H4 (cell line): ENCODE measurements at regions not wholly inside any gene's neighbourhood (a gene's known extent, or its start where the extent isn't known, plus 50 kb on each side); places are given as distances from the start of the nearest gene placed in this dataset.

Experiments
- DNase-seq: peaks from one replicate; pipeline ENCODE4 v3.0.0-alpha.2; 2015; ENCODE audit warnings: low spot score

DNA sequence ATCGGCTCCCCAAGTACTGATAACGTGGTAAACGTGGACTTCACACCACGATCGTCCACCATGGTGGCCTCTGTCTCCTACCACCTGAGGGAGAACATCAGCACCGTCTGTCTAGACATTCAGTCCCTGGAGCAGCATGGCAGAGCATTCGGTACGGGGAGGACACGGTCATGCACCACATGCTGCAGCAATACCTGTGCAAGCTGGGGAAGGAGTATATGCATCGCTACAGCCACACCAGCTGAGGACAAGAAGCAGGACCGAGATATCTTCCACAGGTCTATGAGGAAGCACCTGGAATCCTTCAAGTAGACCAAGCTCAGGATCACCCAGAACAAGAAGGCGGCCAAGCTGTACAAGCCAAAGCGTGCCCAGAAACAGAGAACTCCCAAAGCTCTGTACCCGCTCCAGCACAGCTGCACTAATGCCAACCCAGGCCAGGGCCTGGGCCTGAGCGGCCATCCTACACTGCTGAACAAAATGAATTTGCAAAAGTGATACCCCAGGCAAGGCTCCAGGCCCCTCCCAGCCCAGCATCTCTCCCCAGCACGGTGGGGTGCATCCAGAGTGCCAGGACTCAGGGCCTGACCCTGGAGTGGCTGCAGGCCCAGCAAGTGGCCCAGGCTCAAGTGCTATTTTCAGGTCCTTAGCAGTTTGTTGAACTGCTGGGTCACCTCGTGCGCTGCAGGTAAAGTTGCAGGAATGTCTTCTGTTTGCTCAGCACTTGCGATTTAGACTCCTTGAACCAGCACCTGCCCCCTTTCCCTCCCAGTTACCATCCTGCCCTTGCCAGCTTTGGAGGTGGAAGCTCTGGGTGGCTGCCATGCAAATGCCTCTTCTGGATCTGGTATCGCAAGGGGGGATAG, 119.3 kb upstream of the SERPIND1 start:
- DNase-seq, result no peak

DNA sequence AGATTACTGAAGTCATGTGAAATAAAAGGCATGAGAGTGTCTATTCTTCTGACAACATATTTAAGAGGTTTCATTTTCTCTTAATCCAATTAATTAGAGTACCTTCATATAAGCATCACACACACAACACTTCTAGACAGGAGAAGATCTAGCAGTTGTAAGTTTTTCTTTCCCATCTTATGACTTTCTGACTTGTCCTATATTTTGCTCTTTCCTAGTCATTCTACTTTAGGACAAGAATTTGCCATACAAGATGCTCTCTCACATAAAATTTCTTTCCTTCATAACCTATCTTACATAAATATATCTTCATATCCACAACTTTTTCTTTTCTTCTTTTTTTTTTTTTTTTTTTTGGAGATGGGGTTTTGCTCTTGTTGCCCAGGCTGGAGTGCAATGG, 118.3 kb upstream of the SERPIND1 start:
- no peak for DNase-seq

DNA sequence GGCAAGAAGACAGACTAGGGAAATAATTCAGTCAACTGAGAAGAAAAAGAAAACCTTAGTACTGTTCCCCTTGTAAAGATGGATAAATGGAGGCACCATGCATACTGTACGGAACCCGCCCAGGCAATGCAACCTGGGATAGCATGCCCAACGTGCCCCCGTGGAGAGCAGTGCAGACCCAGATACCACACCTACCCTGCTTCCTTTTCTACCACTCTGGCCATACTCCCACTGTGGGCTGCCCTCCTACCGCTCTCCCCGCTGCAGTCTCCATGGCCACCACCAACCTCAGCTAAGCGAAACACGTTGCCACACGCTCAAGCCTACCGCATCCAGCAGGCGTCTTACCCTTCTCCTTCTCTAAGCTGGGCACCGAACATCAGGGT, 117.4 kb upstream of the SERPIND1 start:
- DNase-seq, result no peak

DNA sequence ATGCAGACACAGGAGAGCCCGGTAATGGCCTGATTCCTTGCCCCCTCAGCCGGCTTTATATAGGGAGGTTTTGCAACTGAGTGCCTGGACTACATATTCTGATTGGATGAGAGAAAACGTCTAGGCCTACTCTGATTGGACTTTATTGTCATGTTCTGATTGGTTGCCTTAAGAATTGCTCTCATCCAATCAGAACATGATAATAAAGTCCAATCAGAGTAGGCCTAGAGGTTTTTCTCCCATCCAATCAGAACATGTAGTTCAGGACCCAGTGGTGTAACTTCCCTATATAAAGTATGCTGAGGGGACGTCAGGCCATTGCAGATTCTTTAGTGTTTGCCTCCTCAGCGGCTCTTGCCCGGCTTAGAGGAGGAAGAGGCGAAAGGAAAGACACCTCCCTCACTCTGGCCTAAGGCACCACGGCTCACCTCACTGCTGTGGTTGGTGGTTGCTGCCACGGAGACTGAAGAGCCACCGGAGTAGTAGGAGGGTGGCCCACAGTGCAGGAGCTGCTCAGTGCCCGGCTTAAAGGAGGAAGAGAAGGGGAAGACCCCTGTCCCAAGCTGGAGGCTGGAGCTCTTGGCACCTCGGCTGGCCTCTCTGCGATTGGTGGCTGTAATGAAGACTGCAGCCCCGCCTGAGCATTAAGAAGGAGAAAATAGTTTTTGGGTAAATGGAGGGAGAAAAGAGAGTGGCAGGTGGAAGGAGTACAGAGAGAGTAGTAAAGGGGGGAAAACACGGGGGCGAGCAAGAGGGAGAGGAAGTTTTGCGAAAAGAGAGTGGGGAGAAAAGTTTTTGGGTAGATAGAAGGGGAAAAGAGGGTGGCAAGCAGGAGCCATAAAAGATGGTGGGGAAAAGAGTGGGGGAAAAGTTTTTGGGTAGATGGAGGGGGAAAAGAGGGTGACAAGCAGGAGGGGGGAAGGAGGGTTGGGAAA, 116.7 kb upstream of the SERPIND1 start:
- DNase-seq, result peak; percentile 34
